GM21515 (cell line): ENCODE measurements at regions not wholly inside any gene's neighbourhood (a gene's known extent, or its start where the extent isn't known, plus 50 kb on each side); places are given as distances from the start of the nearest gene placed in this dataset.
A peak's percentile ranks its signal among the peaks of the same experiment; 100 is the strongest.

ENCODE experiments used
- ATAC-seq: cut with Tn5 transposase; IDR thresholded peaks from one replicate; pipeline ENCODE4 v1.9.1; 2021; ENCODE audit not compliant: unreplicated experiment

DNA sequence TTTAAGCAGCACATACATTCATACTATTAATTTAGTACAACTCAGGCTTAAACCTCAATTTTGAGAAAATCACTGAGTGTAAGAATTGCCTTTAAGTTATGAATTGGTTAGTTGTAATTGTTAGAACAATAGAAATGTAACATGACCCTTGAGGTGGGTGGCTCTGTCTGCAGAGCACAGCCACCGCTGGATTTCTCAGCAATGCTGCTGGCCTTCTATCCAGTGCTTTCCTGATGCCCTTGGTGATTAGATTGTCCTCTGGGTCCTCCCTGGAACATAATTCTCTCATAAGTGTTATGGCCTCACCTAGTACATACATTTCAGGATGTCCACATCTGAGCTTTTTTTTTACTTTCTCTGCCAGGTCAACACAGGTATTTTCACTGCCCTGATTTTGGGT, 213.2 kb downstream of the SLC7A11 start:
- ATAC-seq, result no peak

DNA sequence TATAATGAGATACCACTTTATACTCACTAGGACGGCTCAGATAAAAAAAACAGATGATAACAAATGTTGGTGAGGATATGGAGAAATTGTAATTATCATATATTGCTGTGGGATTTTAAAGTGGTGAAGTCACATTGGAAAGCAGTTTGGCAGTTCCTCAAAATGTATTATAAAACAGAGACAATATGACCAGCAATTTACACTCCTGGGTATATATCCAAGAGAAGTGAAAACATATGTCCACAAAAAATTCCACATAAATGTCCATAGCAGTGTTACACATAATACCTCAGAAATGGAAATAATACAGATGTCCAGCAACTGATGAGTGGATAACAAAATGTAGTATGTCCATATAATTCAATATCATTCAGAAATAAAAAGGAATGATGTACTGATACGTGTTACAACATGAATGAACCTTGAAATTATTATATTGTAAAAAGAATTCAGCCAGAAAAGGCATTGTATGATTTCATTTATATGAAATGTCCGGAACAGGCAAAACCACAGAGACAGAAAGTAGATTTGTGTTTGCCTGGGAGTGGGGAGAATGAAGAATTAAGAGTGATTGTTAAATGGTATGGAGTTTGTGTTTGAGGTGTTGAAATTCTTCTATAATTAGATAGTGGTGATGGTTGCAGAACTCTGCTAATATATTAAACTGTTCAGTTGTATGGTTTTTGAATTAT, 220.9 kb downstream of the SLC7A11 start:
- ATAC-seq, result no peak

DNA sequence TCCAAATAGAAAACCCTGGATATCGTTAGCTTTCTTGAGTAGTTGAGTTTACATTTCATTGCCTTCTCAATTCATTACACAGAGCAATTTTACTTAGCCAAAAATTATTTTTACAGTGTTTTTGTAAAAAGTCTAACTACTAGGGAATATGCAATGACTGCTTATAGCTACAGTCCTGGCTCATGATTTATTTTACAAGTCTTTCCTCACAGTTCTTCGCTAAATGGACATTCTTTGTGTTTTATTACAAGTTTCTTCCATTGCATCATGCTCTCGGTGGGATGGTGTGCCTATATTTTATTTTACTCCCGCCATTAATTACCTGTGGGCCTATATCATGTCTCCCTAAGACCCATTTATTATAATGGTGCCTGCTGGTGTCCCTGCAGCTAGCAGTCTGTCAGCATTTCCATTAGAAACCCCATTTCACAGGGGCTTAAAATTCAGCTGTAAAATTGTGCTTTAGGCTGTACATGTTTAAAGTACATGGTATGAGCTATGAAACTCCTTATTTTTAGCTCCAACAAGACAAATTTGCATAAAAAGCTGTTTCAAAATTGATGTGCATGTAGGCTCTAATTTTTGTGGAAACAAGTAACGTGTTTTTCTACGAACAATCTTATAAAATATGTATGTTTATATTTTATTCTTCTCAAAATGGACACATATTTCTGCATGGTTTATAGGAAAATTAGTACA, 227.4 kb downstream of the SLC7A11 start:
- ATAC-seq, result no peak

DNA sequence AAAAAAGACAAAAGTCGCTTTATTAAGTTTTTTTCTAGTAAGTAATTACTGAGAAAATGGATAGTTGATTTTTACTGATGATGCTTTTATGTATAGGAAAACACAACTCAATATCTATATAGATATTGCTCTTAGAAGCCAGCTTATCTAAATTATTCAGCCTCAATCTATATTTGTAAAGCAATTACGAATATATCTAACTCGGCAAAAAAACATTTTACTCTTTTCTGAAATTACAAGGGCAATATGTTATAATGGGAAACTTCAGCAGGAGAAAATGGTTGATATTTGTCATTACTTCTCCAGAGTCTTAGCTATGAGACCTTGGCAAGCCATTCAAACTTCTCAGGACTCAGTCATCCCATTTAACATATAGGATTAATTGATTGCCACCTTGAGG, 228.5 kb downstream of the SLC7A11 start:
- ATAC-seq, result no peak

DNA sequence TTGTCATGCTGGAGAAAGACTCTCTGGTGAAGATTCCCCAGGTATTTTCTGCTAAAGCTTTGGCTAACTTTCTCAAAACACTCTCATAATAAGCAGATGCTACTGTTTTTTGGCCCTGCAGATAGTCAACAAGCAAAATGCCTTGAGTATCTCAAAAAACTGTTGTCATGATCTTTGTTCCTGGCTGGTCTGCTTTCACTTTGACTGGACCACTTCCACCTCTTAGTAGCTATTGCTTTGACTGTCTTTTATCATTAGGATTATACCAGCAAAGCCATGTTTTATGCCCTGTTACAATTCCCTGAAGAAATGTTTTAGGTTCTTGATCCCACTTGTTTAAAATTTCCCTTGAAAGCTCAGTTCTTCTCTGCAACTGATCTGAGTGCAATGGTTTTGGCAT, 231.5 kb downstream of the SLC7A11 start:
- ATAC-seq, result peak; percentile 67

DNA sequence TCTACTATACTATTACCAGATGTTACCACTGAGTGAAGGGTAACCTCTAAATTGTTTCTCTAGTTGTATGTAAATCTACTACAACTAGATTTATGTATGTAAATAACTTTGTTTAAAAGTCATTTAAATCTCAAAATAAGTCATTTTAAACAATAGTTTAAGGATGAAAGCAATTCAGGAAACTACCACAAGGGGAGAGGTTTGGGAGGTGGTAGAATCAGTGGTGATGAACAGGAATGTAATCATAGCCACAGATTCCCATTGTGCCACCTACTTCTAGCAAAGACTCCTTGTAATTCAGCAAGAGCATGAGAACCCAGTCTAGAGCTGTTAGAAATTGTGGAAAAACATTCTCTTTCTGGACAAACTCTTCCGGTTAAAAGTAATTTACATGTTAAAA, 234.6 kb downstream of the SLC7A11 start:
- ATAC-seq, result no peak

DNA sequence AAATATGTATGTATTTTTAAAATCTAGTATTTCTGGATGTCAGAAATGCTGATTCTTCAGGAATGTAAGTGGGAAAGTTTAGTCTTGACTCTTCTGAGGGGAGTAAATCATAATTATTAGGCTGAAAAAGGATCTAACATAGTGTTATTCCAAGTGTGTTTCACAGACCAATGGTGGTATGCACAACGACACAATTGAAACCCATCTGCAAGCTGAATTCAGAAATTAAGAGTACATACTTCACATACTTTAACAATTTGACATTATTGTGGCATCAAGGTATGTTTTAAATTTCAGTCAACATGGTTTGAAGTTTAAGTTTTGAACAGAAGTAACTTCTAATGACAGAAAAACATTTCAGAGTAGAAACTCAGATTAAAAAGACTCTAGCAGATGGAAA, 236.7 kb downstream of the SLC7A11 start:
- no peak for ATAC-seq

DNA sequence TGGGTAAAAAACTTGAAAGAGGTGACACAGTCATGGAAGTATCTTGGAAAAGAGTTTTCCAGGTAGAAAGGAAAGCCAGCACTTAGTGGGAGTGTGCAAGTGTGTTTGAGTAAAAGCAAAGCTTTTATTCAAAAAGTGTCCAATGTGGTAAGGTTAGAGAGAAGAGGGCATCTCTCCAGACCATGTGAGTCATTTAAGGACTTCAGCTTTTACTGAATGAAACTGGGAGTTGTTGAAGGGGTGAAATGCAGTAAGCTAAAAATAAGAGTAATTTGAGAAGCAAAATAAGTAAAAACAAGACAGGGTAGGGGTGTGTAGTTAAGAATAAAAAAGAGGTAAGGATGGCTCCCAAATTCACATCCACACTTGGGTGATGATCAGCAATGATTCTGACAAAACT, 238.9 kb downstream of the SLC7A11 start:
- ATAC-seq, result peak; percentile 89

DNA sequence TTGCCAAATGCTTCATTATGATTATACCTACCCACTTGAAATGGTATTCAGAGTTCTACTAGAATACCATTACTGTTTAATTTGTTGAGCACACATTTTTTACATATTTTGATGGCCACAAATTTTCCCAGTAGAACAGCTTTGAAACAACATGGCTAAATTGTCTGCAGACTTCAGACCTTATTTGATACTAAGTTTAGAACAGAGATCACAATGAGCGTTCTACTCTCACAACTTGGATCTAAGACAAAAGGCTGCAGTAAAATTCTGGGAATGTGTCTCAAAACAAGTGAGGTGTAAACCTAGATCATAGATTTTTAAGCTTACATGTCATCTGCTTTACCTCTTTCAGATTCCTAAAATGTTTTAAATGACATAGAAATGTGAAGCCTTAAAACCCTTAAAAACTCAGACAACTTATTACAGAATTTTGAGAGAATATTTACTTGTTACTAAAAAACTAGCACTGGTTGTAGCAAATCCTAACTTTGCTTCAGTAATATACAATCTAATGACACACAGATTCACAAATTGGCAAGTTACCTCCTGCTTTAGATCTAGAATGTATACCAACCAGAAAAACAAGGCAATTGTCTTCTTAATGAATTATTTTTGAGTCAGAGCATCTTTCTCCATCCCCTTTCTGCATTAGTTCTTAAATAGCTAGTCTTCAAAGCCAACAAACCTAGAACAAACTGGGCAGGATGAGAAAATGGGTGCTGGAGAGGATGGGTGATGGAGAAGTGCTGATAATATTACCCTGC, 243.3 kb downstream of the SLC7A11 start:
- no peak for ATAC-seq

DNA sequence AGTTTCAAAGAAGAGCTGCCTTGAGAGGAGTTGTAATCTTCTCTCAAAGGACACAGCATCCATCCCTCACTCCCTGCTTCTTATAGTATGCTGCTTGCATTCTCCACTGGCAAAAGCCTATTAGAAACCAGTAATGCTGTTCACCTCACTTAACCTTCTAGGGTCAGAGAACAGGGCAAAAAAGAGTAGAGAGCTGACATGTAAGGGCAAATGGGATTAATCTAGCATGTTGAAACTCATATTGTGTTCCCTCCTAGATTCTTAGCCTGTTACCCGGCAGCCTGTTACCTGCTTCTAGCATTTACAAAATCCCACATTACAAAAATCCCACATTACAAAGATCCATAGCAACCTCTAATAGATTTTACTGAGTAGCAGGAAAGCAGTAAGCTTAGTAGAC, 244.7 kb downstream of the SLC7A11 start:
- no peak for ATAC-seq

DNA sequence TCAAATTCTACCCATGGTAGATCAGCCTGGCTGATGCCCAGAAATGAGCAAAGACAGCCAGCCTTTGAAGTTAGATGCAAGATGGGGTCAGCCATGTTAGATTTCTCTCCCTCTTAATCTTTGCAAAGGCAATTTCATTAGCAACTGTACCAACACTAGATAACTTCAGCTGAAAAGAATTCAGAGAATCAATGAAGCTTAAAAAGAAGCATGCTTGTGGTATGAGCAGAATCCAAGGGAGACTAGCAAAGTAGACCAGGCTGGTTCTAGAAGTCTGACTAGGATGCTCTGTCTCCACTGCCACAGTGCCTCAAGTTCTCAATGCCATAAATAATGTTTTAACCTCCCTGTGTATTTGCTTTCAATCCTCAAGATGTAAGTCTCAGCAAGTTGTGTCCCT, 247.3 kb downstream of the SLC7A11 start:
- no peak for ATAC-seq

DNA sequence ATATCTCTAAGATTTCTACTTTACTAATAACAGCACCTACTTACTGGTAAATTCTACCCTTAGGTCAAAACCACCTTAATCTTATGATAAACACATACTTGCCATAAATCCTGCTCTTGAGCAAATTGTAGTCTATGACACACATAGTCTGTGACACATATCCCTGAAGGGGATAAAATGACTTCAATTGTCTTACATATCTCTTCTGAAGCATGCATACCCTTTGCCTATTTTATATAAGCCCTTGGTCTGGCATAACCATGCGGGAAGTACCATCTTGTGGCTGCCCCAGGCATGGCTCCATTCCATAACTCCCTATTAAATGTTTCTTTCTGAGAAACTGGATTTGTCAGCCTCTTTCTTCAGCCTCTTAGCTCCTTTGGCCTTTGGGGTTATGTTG, 248.9 kb downstream of the SLC7A11 start:
- ATAC-seq, result no peak

DNA sequence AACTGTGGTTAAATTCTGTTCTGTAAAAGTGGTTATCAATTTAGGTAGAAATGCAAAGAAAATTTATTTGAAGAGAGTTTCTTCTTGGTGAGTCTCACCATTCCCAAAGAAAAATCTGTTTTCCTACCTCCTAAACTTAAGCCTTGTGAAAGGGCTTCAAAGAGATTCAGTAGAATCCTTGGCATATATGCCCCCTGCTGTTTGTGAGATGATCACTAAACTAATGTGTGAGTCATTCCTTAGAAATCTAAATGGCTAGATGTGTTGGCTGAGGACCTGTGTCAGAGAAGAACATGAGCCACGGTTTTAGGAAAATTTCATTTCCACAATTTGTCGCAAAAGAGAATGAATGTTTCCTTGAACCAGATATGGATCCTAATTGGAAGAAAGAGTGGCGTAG, 260.9 kb downstream of the SLC7A11 start:
- ATAC-seq, result no peak

DNA sequence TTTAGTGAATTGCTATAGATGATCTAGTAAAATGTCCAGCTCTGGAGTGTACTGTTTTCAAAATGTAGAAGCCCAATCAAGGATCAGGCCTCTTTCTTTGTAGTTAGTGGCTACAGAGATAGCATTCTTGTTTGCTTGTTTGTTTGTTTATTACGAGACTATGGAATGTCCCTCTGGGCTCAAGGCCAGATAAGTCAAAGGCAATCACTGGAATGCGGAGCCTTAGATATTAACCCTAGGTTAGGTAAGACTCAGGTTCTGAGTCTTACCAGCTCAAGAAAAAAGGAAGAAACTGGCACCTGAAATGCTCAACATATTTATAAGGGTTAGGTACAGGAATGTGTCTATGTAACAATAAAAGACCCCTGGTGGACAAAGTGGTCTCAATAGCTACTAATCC, 261.5 kb downstream of the SLC7A11 start:
- no peak for ATAC-seq

DNA sequence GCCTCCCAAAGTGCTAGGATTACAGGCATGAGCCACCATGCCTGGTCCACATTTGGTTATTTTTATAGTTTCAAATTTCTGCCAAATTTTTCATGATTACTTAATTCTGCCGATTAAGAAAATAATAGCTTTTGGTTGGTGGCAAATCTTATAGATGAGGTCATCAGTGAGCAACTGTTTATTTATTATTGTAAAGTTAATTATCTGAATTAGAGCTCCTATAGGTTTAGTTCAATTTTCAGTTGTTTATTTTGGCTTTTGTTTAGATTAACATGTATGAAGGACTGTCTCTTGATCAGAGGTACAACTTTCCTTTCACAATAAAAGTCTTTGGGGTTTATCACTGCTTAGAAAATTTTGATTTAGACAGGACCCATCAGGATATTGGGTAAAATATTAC, 262.2 kb downstream of the SLC7A11 start:
- ATAC-seq, result no peak

DNA sequence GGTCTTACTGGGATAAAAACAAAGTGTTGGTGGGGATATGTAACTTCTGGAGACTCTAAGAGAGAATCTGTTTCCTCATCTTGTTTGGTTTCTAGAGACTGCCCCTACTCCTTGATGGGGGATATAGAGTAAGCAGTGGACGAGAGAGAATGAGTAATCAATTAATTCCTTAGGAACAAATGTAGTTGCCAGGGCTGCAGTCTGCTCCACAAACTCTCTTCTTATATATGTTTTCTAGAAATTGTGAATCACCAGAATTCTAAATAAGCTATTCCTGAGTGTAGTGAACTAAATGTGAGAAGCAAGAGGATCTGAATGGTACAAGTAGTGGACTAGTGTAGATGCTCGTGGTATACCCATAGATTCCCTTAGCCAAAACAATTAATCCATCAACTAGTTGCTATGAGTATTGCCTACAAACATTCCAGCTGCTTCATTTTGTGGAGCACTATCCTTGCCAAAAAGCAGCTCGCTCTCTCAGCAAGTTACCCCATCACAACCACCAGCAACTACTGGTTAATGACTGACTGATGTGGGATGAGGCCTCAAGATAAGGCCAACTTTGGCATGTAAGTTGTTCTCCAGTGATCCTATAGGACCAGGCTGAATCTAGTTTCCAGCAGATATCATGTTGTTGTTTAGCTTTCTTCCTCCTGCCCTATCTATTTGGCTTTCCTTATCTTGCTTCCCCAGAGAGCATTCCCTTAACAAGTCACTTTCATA, 273.0 kb downstream of the SLC7A11 start:
- no peak for ATAC-seq

DNA sequence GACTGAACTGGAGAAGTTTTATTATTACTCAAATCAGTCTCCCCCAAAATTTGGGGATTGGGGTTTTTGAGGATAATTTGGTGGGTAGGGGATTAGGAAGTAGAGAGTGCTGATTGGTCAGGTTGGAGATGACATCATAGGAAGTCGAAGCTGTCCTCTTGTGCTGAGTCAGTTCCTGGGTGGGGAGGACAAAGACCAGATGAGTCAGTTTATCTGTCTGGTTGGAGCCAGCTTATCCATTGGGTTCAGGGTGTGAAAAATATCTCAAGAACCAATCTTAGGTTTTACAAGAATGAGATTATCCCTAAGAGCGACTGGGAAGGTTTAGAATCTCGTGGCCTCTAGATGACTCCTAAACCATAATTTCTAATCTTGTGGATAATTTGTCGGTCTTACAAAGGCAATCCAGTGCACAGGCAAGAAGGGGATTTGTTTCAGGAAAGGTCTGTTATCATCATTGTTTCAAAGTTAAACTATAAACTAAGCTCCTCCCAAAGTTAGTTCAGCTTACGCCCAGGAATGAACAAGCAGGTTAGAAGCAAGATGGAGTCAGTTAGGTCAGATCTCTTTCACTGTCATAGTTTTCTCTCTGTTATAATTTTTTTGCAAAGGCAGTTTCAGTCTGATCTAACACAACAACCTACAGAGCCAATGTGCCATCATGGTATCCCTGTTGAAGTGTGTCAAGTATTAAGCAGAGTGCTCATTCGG, 274.5 kb downstream of the SLC7A11 start:
- ATAC-seq, result no peak

DNA sequence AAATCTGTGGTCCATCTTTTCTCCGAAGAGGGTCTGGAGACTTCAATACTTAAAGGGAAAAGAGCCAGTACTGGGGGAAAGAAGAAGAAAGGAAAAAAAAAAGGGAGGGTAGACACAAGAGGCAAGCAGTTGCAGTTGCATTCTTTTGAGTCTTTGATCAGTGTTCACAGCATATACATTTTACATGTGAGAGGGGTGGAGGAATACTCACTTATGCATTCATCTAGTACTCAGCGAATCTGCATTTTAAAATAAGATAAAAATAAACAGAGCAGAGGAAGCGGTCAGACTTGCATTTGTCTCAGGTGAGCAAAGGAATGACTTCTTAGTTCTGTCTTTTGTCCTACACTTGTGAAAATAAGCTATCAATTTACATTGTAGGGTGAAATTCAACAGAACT, 275.6 kb downstream of the SLC7A11 start:
- ATAC-seq, result no peak

DNA sequence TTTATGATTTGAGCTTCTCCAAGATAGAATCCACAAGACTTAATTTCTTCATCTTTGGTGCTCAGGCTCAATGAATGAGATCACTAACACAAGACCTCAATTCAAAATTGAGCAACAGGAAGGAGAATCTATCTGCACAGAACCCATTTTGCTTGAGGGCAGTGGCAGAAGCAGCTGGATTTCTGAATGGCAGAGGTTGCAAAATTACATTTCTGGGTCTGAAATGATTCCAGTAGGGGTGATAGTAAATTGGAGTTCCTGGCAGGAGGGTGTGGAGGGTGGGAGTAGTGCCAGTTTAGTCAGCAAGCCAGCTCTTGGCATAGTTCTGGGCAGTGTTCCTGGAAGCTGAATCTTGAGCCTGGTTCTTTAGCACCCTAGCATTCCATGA, 281.1 kb downstream of the SLC7A11 start:
- no peak for ATAC-seq

DNA sequence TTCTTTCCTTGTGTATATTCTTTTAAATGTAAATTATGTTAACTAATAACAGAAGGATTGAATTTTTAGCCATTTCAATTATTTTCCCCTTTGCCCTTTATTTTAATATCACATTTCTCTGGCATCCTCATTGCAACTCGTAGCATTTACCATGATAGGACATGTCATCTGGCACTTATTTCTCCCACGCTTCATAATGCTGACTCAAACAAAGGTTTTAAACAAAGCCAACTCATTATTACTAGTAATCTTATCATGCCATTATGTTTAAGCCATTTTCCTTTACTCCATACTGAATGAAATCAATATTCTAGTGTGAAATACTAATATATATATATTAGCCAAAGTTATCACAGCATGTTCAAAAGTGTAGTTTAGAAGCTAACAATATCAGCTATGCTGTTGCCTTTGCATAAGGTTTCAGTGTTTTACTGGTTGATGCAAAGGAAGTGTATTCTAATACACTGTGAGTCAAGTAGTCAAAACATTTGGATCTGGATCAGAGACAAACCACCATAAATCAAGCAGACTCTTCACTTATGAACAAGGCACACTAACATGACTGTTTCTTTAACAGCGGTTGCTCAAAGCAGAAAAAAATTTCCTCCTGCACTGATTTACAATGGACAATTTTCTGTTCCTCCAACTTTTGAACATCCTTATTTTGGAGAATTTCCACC, 281.6 kb downstream of the SLC7A11 start:
- ATAC-seq, result no peak
